ENCODE measurements at regions not wholly inside any gene's neighbourhood (a gene's known extent, or its start where the extent isn't known, plus 50 kb on each side); places are given as distances from the start of the nearest gene placed in this dataset.

DNA sequence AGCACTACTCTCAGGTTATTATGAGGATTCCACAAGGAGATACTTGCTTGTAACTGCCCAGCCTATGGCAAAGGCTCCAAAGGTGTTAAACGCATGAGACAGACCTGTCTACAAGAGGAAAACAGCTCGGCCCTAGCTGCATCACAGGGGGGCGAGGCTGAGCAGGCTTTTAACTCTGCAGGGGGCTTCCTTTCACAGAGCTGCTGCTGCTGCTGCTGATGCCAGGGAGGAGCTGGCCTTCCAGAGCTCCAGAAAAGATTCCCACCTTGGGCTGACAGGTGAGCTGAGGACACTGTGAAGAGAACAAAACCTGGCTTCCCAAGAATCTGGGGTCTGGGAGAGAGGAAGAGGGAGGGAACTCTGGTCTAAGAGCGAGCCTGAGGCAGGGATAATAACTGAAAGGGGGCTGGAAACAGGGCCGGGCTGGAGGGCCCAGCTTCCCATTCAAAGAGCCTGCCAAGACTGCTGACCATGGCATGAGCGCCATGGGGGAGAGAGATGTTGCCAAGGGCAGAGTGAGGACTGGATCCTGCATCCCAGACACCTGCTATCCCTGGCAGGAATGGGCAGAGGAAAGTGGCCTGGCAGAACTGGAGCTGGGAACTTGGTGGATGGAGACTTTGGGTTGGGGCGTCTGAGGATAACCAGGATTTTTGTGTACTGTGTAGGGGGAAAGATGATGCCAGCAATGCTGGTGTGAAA, 211.1 kb upstream of the LRFN2 start:
- no peak for TF ChIP-seq EP300 (IDR thresholded peaks at IDR 0.05)
- TF ChIP-seq, protein P1, sequence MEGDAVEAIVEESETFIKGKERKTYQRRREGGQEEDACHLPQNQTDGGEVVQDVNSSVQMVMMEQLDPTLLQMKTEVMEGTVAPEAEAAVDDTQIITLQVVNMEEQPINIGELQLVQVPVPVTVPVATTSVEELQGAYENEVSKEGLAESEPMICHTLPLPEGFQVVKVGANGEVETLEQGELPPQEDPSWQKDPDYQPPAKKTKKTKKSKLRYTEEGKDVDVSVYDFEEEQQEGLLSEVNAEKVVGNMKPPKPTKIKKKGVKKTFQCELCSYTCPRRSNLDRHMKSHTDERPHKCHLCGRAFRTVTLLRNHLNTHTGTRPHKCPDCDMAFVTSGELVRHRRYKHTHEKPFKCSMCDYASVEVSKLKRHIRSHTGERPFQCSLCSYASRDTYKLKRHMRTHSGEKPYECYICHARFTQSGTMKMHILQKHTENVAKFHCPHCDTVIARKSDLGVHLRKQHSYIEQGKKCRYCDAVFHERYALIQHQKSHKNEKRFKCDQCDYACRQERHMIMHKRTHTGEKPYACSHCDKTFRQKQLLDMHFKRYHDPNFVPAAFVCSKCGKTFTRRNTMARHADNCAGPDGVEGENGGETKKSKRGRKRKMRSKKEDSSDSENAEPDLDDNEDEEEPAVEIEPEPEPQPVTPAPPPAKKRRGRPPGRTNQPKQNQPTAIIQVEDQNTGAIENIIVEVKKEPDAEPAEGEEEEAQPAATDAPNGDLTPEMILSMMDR (IDR thresholded peaks at IDR 0.05) = no peak
- no peak for TF ChIP-seq POLR2A (IDR thresholded peaks at IDR 0.05; ENCODE audit: low read depth)
